ENCODE measurements at regions not wholly inside any gene's neighbourhood (a gene's known extent, or its start where the extent isn't known, plus 50 kb on each side); places are given as distances from the start of the nearest gene placed in this dataset.
"Not testable (repeated sequence)": the region's sequence is repeated elsewhere in the genome, so short reads cannot be mapped to it uniquely, and the experiment has no call there.

GRCh38 chr4:151852202-151852601 is 91.4 kb upstream of the GATB start:
- H3K27me3 ChIP-seq (ENCODE audit: control insufficient read depth, insufficient read depth, low read length), result no peaks in the 10 kb centered on the region
- H3K27ac ChIP-seq (ENCODE audit: low read depth, low read length), result no peak overlapping the region
- H3K4me3 ChIP-seq (ENCODE audit: low read length), result no peak overlapping the region
- no peak overlapping the region for H3K9ac ChIP-seq (ENCODE audit: low read length)
- H3K4me1 ChIP-seq (ENCODE audit: control insufficient read depth, insufficient read depth, low read length), result no peaks in the 10 kb centered on the region
- no peaks in the 10 kb centered on the region for H3K36me3 ChIP-seq (ENCODE audit: control insufficient read depth, insufficient read depth, low read length)

- H3K36me3 ChIP-seq (ENCODE audit: control insufficient read depth, insufficient read depth, low read length), result no peaks in the 10 kb centered on the region
- H3K4me1 ChIP-seq (ENCODE audit: control insufficient read depth, insufficient read depth, low read length), result no peaks in the 10 kb centered on the region
- H3K9ac ChIP-seq (ENCODE audit: low read length), result no peak overlapping the region
- no peak overlapping the region for H3K27ac ChIP-seq (ENCODE audit: low read depth, low read length)
- no peak overlapping the region for H3K4me3 ChIP-seq (ENCODE audit: low read length)
- no peaks in the 10 kb centered on the region for H3K27me3 ChIP-seq (ENCODE audit: control insufficient read depth, insufficient read depth, low read length)
These were observed 90.5 kb upstream of the GATB start for GRCh38 chr4:151851354-151851753.

- H3K27ac ChIP-seq (ENCODE audit: low read depth, low read length), result no peak overlapping the region
These were observed 90.0 kb upstream of the GATB start for GRCh38 chr4:151850791-151851213.

GRCh38 chr4:151845551-151845950 is 84.7 kb upstream of the GATB start:
- not testable (repeated sequence) for H3K4me3 ChIP-seq (ENCODE audit: low read length); H3K9ac ChIP-seq (ENCODE audit: low read length); H3K4me1 ChIP-seq (ENCODE audit: control insufficient read depth, insufficient read depth, low read length); H3K27me3 ChIP-seq (ENCODE audit: control insufficient read depth, insufficient read depth, low read length); H3K36me3 ChIP-seq (ENCODE audit: control insufficient read depth, insufficient read depth, low read length); H3K27ac ChIP-seq (ENCODE audit: low read depth, low read length)

More at GRCh38 chr4:151850791-151851213, 90.0 kb upstream of the GATB start:
- no peaks in the 10 kb centered on the region for H3K4me1 ChIP-seq (ENCODE audit: control insufficient read depth, insufficient read depth, low read length)
- no peak overlapping the region for H3K9ac ChIP-seq (ENCODE audit: low read length)
- H3K4me3 ChIP-seq (ENCODE audit: low read length), result no peak overlapping the region
- no peaks in the 10 kb centered on the region for H3K27me3 ChIP-seq (ENCODE audit: control insufficient read depth, insufficient read depth, low read length)
- no peaks in the 10 kb centered on the region for H3K36me3 ChIP-seq (ENCODE audit: control insufficient read depth, insufficient read depth, low read length)

- Histone ChIP-seq H3K4me1 (ENCODE audit: control insufficient read depth, insufficient read depth, low read length) (no peaks in the 10 kb centered on the region), H3K4me3 (ENCODE audit: low read length) (no peak overlapping the region), H3K36me3 (ENCODE audit: control insufficient read depth, insufficient read depth, low read length) (no peaks in the 10 kb centered on the region), H3K9ac (ENCODE audit: low read length) (no peak overlapping the region), H3K27ac (ENCODE audit: low read depth, low read length) (no peak overlapping the region), H3K27me3 (ENCODE audit: control insufficient read depth, insufficient read depth, low read length) (no peaks in the 10 kb centered on the region)
These were observed 81.7 kb upstream of the GATB start for GRCh38 chr4:151842430-151843079.

- H3K4me3 ChIP-seq (ENCODE audit: low read length), result no peak overlapping the region
- H3K27ac ChIP-seq (ENCODE audit: low read depth, low read length), result no peak overlapping the region
- no peaks in the 10 kb centered on the region for H3K36me3 ChIP-seq (ENCODE audit: control insufficient read depth, insufficient read depth, low read length)
- no peak overlapping the region for H3K9ac ChIP-seq (ENCODE audit: low read length)
- H3K27me3 ChIP-seq (ENCODE audit: control insufficient read depth, insufficient read depth, low read length), result no peaks in the 10 kb centered on the region
- H3K4me1 ChIP-seq (ENCODE audit: control insufficient read depth, insufficient read depth, low read length), result no peaks in the 10 kb centered on the region
These were observed 80.3 kb upstream of the GATB start for GRCh38 chr4:151841107-151841506.

GRCh38 chr4:151835467-151835866 is 74.7 kb upstream of the GATB start:
- no peak overlapping the region for H3K4me3 ChIP-seq (ENCODE audit: low read length)
- H3K9ac ChIP-seq (ENCODE audit: low read length), result no peak overlapping the region
- H3K4me1 ChIP-seq (ENCODE audit: control insufficient read depth, insufficient read depth, low read length), result no peaks in the 10 kb centered on the region
- no peak overlapping the region for H3K27ac ChIP-seq (ENCODE audit: low read depth, low read length)
- no peaks in the 10 kb centered on the region for H3K36me3 ChIP-seq (ENCODE audit: control insufficient read depth, insufficient read depth, low read length)
- no peaks in the 10 kb centered on the region for H3K27me3 ChIP-seq (ENCODE audit: control insufficient read depth, insufficient read depth, low read length)

GRCh38 chr4:151833174-151833573 is 72.4 kb upstream of the GATB start:
- no peaks in the 10 kb centered on the region for H3K4me1 ChIP-seq (ENCODE audit: control insufficient read depth, insufficient read depth, low read length)
- no peaks in the 10 kb centered on the region for H3K27me3 ChIP-seq (ENCODE audit: control insufficient read depth, insufficient read depth, low read length)
- no peak overlapping the region for H3K4me3 ChIP-seq (ENCODE audit: low read length)
- H3K9ac ChIP-seq (ENCODE audit: low read length), result no peak overlapping the region
- H3K36me3 ChIP-seq (ENCODE audit: control insufficient read depth, insufficient read depth, low read length), result no peaks in the 10 kb centered on the region
- no peak overlapping the region for H3K27ac ChIP-seq (ENCODE audit: low read depth, low read length)

- H3K27me3 ChIP-seq (ENCODE audit: control insufficient read depth, insufficient read depth, low read length), result no peaks in the 10 kb centered on the region
- H3K27ac ChIP-seq (ENCODE audit: low read depth, low read length), result no peak overlapping the region
- H3K36me3 ChIP-seq (ENCODE audit: control insufficient read depth, insufficient read depth, low read length), result no peaks in the 10 kb centered on the region
- no peaks in the 10 kb centered on the region for H3K4me1 ChIP-seq (ENCODE audit: control insufficient read depth, insufficient read depth, low read length)
- H3K9ac ChIP-seq (ENCODE audit: low read length), result no peak overlapping the region
- H3K4me3 ChIP-seq (ENCODE audit: low read length), result no peak overlapping the region
These were observed 70.7 kb upstream of the GATB start for GRCh38 chr4:151831526-151831925.

GRCh38 chr4:151830168-151830567 is 69.4 kb upstream of the GATB start:
- Histone ChIP-seq H3K4me3 (ENCODE audit: low read length) (no peak overlapping the region), H3K27ac (ENCODE audit: low read depth, low read length) (no peak overlapping the region), H3K36me3 (ENCODE audit: control insufficient read depth, insufficient read depth, low read length) (no peaks in the 10 kb centered on the region), H3K9ac (ENCODE audit: low read length) (no peak overlapping the region), H3K4me1 (ENCODE audit: control insufficient read depth, insufficient read depth, low read length) (no peaks in the 10 kb centered on the region), H3K27me3 (ENCODE audit: control insufficient read depth, insufficient read depth, low read length) (no peaks in the 10 kb centered on the region)

- no peak overlapping the region for H3K4me3 ChIP-seq (ENCODE audit: low read length)
- H3K27me3 ChIP-seq (ENCODE audit: control insufficient read depth, insufficient read depth, low read length), result no peaks in the 10 kb centered on the region
- no peak overlapping the region for H3K9ac ChIP-seq (ENCODE audit: low read length)
- H3K27ac ChIP-seq (ENCODE audit: low read depth, low read length), result no peak overlapping the region
- no peaks in the 10 kb centered on the region for H3K4me1 ChIP-seq (ENCODE audit: control insufficient read depth, insufficient read depth, low read length)
- H3K36me3 ChIP-seq (ENCODE audit: control insufficient read depth, insufficient read depth, low read length), result no peaks in the 10 kb centered on the region
These were observed 68.5 kb upstream of the GATB start for GRCh38 chr4:151829309-151829708.

- H3K4me3 ChIP-seq (ENCODE audit: low read length), result no peak overlapping the region
- H3K4me1 ChIP-seq (ENCODE audit: control insufficient read depth, insufficient read depth, low read length), result no peaks in the 10 kb centered on the region
- no peak overlapping the region for H3K27ac ChIP-seq (ENCODE audit: low read depth, low read length)
- no peaks in the 10 kb centered on the region for H3K27me3 ChIP-seq (ENCODE audit: control insufficient read depth, insufficient read depth, low read length)
- no peaks in the 10 kb centered on the region for H3K36me3 ChIP-seq (ENCODE audit: control insufficient read depth, insufficient read depth, low read length)
- H3K9ac ChIP-seq (ENCODE audit: low read length), result no peak overlapping the region
These were observed 63.8 kb upstream of the GATB start for GRCh38 chr4:151824656-151825055.

GRCh38 chr4:151822331-151822730 is 61.5 kb upstream of the GATB start:
- Histone ChIP-seq H3K27me3 (ENCODE audit: control insufficient read depth, insufficient read depth, low read length) (no peaks in the 10 kb centered on the region), H3K36me3 (ENCODE audit: control insufficient read depth, insufficient read depth, low read length) (no peaks in the 10 kb centered on the region), H3K4me1 (ENCODE audit: control insufficient read depth, insufficient read depth, low read length) (no peaks in the 10 kb centered on the region), H3K9ac (ENCODE audit: low read length) (no peak overlapping the region), H3K27ac (ENCODE audit: low read depth, low read length) (no peak overlapping the region), H3K4me3 (ENCODE audit: low read length) (no peak overlapping the region)

Data from rectal smooth muscle tissue (tissue), 1 donor.